HG03460 (cell line): ENCODE measurements at regions not wholly inside any gene's neighbourhood (a gene's known extent, or its start where the extent isn't known, plus 50 kb on each side); places are given as distances from the start of the nearest gene placed in this dataset.
"Not testable (repeated sequence)": the region's sequence is repeated elsewhere in the genome, so short reads cannot be mapped to it uniquely, and the experiment has no call there.

Experiments
- ATAC-seq: cut with Tn5 transposase; IDR thresholded peaks from one replicate; pipeline ENCODE4 v1.9.1; 2021; ENCODE audit not compliant: unreplicated experiment

- no peak for ATAC-seq
These were observed 94.4 kb upstream of the TLE4 start for GRCh38 chr9:79477241-79477840.

GRCh38 chr9:79477955-79478771, 93.6 kb upstream of the TLE4 start:
- ATAC-seq: no peak

DNA sequence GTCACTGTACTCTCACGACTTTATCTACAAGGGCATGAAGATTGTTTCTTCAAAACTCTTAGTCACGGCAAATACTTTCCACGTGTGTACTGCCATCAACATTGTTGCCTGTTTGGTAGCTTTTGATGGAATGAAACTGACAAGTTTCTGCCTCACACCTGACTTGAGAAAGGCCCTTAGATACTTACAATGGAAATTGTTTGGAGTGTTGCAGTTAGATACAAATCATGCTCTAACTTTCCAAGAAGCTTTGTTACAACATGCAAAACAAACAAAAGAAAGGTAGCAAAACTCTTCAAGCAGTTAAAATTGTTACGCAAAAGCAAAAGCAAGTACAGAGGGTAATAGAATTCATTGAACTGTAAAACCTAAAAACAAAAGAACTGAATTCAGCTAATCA, 91.1 kb upstream of the TLE4 start:
- ATAC-seq: no peak

GRCh38 chr9:79481846-79482477, 89.8 kb upstream of the TLE4 start:
- ATAC-seq: no peak

DNA sequence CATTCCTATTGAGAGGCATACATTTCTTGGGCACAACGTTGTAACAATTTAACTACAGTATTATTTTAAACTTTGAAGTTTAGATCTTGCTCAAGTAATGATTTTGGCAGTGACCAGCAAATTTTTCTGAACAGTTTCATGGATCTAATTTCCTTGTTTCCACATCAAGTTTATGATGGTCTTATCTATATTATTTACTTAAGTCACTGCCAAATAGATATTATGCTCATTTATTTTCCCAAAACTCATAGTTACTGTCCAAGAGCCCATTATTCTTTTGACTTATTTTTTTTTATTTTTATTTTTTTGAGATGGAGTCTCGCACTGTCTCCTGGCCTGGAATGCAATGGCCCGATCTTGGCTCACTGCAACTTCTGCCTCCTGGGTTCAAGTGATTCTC, 86.5 kb upstream of the TLE4 start:
- no peak for ATAC-seq

DNA sequence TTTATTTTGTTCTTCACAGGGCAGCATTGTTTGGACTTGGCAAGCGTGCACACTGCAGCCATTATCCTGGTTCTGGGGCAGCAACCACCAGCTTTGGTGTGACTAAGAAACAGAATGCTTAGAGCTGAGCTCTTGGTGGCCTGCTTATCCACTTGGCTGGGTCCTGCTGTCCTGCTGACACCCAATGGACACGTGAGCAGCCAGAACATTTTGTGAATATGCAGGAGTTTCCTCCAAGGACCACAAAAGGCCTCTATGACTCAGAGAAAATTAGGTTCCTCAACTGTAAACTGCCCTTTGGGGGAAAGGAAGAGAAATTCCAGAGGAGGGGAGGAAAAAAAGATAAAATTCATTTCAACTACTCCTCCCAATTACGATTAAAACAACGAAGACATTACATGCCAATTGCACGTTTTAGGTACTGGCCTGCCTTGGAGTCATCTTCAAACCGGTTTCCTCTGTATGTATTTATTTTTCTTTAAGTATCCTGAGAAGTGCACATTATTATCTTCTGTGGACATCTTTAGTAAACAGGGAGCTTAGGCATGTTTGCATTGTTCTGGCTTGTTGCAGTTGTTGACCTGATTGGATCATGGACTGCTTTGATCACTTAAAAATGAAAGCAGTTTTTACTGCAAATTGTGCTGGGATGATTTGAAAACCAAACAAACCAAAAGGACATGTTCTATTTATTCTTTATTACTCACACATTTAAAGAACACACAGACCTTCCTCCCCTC, 82.3 kb upstream of the TLE4 start:
- no peak for ATAC-seq

- no peak for ATAC-seq
These were observed 81.0 kb upstream of the TLE4 start for GRCh38 chr9:79490657-79491248.

GRCh38 chr9:79492092-79493009, 79.4 kb upstream of the TLE4 start:
- no peak for ATAC-seq

- not testable (repeated sequence) for ATAC-seq
These were observed 71.4 kb upstream of the TLE4 start for GRCh38 chr9:79500196-79500864.

DNA sequence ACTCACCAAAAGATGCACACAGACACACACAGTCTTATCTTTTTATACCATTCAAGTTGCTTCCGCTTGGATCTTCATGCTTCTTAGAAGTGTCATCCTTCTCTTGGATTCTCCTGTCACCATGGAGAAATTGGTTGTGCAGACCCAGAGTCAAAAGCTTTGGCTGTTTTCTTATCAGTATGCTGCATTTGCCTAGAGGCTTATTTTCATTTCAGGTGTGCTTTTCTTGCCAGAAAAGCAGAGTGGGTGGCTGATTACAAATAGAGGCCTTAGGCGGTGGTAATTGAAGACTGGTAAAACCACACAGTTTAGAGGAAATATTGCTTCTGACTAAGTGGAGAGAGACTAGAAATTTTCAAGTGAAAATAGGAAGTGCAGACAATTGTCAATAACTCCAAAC, 70.2 kb upstream of the TLE4 start:
- no peak for ATAC-seq

DNA sequence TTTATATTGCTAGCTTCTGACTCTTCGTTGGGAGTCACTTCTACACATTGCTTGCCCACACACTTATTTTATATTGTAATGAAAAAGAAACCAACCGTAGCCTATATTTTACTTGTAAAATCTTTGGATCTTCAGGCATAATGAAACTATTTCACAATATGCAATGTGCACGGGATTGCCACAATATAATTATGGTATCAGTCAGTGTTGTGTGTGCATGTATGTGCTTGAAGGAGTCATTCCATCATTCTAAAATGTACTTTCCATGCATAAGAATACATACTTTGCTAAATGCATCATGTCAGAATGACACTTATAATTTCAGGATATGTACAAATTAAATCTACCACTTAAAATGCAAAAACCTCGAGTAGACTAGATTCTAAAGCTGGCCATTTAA, 64.0 kb upstream of the TLE4 start:
- ATAC-seq: no peak

- ATAC-seq: no peak
These were observed 59.5 kb upstream of the TLE4 start for GRCh38 chr9:79512251-79512650.
